CD1c-positive myeloid dendritic cell (primary cell): ENCODE measurements at regions not wholly inside any gene's neighbourhood (a gene's known extent, or its start where the extent isn't known, plus 50 kb on each side); places are given as distances from the start of the nearest gene placed in this dataset.
"Not testable (repeated sequence)": the region's sequence is repeated elsewhere in the genome, so short reads cannot be mapped to it uniquely, and the experiment has no call there.

Experiments
- DNase-seq: peaks from one replicate; pipeline ENCODE4 v3.0.0-alpha.2; 2016; ENCODE audit errors: extremely low spot score

DNA sequence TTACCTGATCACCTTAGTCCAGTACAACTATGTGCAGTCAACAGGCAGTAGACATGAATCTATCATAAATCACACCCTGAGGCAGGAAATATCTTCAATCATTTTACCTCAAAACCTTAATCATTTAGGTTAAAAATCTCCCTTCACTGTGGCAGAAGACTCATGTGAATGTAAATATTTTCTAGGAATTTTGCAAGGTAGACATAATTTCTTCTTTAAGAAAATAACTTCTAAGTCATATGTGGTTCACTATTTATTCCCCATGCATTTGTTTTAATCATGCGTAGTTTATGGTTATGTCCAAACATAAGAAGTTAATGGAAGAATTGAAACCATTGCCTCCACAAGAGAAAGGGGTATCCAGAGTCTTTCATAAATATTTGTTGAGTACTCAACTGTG lies 97.0 kb downstream of the HMHB1 start:
- DNase-seq, result no peak

DNA sequence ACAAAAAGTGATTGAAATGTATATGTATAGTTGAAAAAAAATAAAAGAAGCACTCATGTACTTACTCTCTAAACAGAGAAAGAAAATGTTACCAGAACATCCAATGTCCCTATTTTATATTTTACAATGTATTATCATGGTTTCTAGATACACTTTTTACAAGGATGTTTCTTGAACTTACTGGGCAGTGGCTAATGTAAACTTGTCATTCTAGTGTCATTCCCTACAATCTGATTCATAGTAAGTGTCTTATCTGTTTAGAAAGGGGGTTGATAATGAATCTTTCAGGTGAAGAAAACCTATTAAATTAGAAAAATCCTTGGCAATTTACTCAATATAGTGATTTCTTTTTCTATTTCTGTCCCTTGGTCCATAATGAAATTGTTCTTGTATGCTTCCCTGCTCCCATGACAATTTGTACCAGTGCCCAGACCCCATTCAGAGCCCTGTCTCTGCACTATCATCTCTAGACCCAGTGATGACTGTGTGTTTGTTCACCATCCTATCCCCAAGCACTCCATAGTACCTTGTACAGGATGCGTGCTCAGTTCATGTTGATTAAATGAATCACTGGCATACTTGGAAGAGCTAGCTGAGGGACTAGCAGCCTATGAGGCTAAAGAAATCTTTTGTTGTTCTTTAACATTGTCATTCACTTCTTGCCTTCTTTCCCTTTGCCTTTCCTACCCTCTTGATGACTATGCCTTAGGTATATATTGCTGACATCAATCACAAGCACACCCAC lies 101.2 kb downstream of the HMHB1 start:
- no peak for DNase-seq

DNA sequence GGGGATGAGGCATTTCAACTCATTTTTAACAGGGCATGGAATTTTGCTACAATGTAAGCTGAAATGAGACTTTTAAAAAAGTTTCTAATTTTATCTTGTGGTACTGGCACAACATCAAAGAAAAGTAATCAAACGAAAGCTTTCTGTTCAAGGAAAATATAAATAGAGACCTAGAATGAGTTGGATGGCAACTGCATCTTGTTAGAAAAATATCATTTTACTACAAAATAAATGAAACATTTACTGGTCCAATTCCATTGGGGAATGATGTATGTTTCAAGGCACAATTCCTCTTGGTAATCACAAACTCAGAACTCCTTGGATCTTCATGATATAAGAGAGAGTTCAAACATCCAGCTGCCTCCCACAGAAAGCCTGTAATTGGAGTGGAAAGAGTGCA lies 102.8 kb downstream of the HMHB1 start:
- DNase-seq, result no peak

- no peak for DNase-seq
These were observed 104.5 kb downstream of the HMHB1 start for GRCh38 chr5:143916451-143916850.

- DNase-seq, result no peak
These were observed 107.0 kb downstream of the HMHB1 start for GRCh38 chr5:143918961-143919360.

- no peak for DNase-seq
These were observed 108.8 kb downstream of the HMHB1 start for GRCh38 chr5:143920772-143921171.

- DNase-seq, result no peak
These were observed 109.8 kb downstream of the HMHB1 start for GRCh38 chr5:143921525-143922311.

DNA sequence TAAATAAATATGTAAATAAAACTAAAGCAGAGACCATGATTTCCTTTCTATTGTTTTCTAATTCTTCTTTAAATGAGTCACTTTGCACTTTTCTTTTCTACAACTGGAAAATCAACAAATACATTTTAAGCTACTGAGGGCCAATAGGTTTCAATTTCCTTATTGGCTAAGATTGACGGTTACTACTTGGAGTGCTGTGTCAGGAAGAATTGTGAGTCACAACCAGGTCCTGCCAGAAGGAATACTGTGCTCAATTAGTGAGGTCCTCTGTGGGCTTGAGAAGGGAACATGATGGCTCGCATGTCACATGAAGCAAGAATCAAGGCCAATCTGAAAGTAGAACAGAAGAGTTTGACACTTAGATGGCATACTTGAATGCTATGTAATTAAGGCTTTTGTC lies 110.8 kb downstream of the HMHB1 start:
- no peak for DNase-seq

DNA sequence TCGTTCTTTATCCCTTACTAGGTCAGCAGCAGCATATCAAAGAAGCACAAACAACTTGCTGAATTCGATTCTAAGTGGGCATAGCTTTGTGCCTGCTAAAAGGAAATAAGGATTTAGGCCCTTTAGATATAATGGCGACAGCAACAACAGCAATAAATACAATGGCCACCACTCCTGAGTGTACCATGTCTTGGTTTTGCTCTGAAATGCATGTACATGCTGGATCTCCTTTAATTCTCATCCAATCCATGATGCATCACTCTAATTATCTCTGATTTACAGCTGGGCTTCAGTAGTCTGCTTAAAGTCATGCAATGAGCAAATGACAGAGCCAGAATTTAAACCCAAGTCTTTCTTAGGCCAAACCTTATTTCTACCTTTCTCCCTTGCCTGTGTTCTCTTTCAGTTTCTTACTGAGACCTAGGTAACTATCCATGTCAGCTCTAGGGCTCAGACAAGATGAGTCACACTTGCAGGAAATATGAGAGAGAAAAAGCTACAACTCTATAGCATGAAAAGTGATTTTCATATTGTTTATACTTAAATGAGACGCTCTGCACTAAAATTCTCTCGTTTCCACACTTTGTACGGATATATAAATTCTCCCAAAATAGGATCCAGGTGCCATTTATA lies 111.8 kb downstream of the HMHB1 start:
- DNase-seq, result no peak

DNA sequence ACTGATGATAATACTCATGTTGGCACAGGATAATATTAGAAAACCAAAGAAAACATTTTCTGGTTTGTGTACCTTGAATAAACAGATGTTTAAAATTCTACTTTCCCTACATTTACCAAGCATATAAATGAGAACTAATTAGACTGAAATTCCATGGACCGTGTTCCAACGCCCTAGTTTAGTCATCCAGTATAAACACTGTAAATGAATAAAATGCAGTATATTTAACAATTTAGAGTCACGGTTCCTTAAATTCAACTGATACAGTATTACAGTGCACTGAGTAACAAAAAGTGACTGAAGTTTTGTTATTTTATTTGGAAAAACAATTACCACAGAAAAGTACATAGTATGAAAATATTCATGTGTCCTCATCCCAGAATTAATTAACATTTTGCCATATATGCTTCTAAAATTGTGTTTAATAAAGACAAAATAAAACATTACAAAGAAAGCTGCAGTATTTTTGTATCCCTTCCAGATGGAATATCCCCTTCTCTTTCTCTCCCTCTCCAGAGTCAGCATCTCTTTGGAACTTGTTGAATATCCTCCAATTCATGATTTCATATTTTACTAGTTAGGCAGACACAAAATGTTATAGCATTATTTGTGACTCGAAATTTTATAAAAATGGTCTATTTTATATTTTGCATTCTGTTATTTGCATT lies 112.5 kb downstream of the HMHB1 start:
- no peak for DNase-seq

DNA sequence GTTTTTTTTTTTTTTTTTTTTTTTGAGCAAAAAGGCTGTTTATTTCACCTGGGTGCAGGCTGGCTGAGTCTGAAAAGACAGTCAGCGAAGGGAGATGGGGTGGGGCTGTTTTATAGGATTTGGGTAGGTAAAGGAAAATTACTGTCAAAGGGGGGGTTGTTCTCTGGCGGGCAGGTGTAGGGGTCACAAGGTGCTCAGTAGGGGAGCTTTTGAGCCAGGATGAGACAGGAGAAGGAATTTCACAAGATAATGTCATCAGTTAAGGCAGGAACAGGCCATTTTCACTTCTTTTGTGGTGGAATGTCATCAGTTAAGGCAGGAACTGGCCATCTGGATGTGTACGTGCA lies 113.0 kb downstream of the HMHB1 start:
- not testable (repeated sequence) for DNase-seq

DNA sequence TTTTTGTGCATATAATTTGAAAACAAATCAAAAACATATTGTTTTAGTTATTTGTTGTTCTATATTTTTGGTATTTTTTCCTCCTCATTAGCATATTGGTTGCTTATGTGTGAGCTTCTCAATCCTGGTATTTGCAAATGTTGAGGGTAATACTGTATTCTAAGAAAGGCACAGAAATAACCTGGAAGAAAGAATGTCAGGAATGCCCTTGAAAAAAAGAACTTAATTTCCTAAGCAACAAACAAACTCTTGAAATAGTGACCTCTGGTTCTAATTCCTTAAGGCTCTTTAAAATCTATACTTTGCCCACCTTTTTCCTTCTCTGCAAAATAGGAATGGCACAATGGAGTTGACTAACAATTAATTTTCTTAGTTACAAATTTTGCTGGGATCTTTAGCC lies 117.5 kb downstream of the HMHB1 start:
- DNase-seq, result no peak

DNA sequence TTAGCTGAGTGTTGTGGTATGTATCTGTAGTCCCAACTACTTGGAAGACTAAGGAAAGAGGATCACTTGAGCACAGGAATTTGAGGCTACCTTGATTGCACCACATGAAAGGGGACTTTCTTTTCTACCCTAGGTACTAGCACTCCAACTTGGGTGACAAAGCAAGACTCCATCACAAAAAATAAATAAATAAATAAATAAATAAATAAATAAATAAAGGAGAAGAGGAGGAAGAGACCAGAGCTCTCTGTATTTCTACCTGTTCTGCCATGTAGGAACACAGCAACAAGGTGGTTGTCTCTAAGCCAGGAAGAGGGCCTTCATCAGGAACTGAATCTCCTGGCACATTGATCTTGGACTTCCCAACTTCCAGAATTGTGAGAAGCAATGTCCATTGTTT lies 118.6 kb downstream of the HMHB1 start:
- no peak for DNase-seq

DNA sequence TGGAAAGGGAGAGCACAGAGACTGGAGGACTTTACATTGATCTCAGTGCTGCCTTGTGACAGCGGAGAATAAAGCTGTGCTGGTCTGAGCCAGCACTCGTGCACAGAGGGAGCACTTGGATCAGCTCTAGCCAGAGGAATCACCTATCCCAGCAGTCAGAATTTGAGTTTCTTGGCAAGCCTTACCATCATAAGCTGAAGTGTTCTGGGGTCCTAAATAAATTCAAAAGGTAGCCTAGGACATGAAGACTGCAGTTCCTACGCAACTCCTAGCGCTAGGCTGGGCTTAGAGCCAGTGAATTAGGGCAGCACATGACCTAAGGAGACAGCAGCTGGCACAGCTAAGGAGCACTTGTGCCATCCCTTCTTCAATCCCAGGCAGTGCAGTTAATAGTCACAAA lies 119.5 kb downstream of the HMHB1 start:
- DNase-seq, result no peak

GRCh38 chr5:143931986-143932385 lies 120.0 kb downstream of the HMHB1 start:
- DNase-seq, result no peak

GRCh38 chr5:143932584-143932983 lies 120.6 kb downstream of the HMHB1 start:
- no peak for DNase-seq

DNA sequence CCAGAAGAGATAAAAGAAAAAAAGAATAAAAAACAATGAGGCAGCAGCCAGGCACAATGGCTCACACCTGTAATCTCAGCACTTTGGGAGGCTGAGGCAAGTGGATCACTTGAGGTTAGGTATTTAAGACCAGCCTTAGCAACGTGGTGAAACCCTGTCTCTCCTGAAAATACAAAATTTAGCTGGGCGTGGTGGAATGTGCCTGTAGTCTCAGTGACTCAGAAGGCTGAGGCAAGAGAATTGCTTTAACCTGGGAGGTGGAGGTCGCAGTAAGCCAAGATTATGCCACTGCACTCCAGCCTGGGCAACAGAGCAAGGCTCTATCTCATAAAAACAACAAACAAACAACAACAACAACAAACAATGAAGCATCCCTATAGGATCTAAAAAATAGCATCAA lies 121.5 kb downstream of the HMHB1 start:
- no peak for DNase-seq

- no peak for DNase-seq
These were observed 122.9 kb downstream of the HMHB1 start for GRCh38 chr5:143934821-143935220.

- DNase-seq, result no peak
These were observed 126.3 kb downstream of the HMHB1 start for GRCh38 chr5:143938230-143938629.

- no peak for DNase-seq
These were observed 134.9 kb downstream of the HMHB1 start for GRCh38 chr5:143946837-143947236.

- no peak for DNase-seq
These were observed 135.4 kb downstream of the HMHB1 start for GRCh38 chr5:143947313-143947712.

- no peak for DNase-seq
These were observed 140.8 kb downstream of the HMHB1 start for GRCh38 chr5:143952809-143953208.
